SU-DHL-6 (cell line): ENCODE measurements at regions not wholly inside any gene's neighbourhood (a gene's known extent, or its start where the extent isn't known, plus 50 kb on each side); places are given as distances from the start of the nearest gene placed in this dataset.

Experiments
- H2AFZ ChIP-seq: fragments of 200-600 bp; sonication (generic); 2 replicates; pipeline ENCODE4 v1.6.1; 2014; ENCODE audit warnings: low read depth, mild to moderate bottlenecking, moderate library complexity, mixed read lengths, antibody characterized with exemption, low read length; ENCODE audit not compliant: severe bottlenecking
- H3F3A ChIP-seq: fragments of 200-600 bp; shearing (Covaris generic); 2 replicates; pipeline ENCODE4 v1.6.0; 2016; ENCODE audit warnings: antibody characterized with exemption, mild to moderate bottlenecking; ENCODE audit not compliant: insufficient read depth
- H3K27ac ChIP-seq: fragments of 200-600 bp; sonication (generic); 2 replicates; pipeline ENCODE4 v1.5.1; 2016; ENCODE audit warnings: low read depth, mild to moderate bottlenecking, low read length, moderate library complexity, mixed read lengths
- H3K27me3 ChIP-seq: fragments of 200-600 bp; sonication (generic), shearing (Covaris generic); 2 replicates; pipeline ENCODE4 v1.6.0; 2014; ENCODE audit warnings: mild to moderate bottlenecking, low read length
- H3K36me3 ChIP-seq: fragments of 200-600 bp; sonication (generic); 2 replicates; pipeline ENCODE4 v1.6.1; 2014; ENCODE audit warnings: mild to moderate bottlenecking, low read length, mixed read lengths
- H3K4me2 ChIP-seq: fragments of 300-600, 200-600 bp; shearing (Covaris generic), sonication (generic); 2 replicates; pipeline ENCODE4 v1.6.0; 2014; ENCODE audit warnings: low read length, low read depth, mild to moderate bottlenecking; ENCODE audit not compliant: poor library complexity, severe bottlenecking
- H3K4me3 ChIP-seq: fragments of 200-600 bp; sonication (generic); 2 replicates; pipeline ENCODE4 v1.5.1; 2014; ENCODE audit warnings: antibody characterized with exemption, low read length, mild to moderate bottlenecking, mixed read lengths; ENCODE audit not compliant: insufficient read depth, poor library complexity, severe bottlenecking
- H3K79me2 ChIP-seq: fragments of 200-600 bp; sonication (generic); 2 replicates; pipeline ENCODE4 v1.6.1; 2014; ENCODE audit warnings: mild to moderate bottlenecking, low read length, moderate library complexity; ENCODE audit not compliant: insufficient read depth
- H3K9ac ChIP-seq: fragments of 200-600 bp; sonication (generic); 2 replicates; pipeline ENCODE4 v1.7.0; 2014; ENCODE audit warnings: mild to moderate bottlenecking, low read length
- H3K9me2 ChIP-seq: fragments of 200-600 bp; sonication (generic); replicated peaks from 2 replicates; pipeline ENCODE4 v1.6.1; 2014; ENCODE audit warnings: low read length; ENCODE audit not compliant: insufficient read depth
- H3K9me3 ChIP-seq: fragments of 200-600 bp; sonication (generic); 2 replicates; pipeline ENCODE4 v1.6.1; 2014; ENCODE audit warnings: low read length, mixed read lengths; ENCODE audit not compliant: insufficient read depth
- H4K20me1 ChIP-seq: fragments of 200-600 bp; sonication (generic); 2 replicates; pipeline ENCODE4 v1.6.1; 2014; ENCODE audit warnings: low read depth, mild to moderate bottlenecking, antibody characterized with exemption, low read length, moderate library complexity, mixed read lengths
- CTCF ChIP-seq: fragments of 200-600 bp; sonication (generic); IDR thresholded peaks from one replicate; pipeline ENCODE4 v1.5.1; 2017; ENCODE audit warnings: antibody characterized with exemption, mild to moderate bottlenecking, low read length, moderate library complexity; ENCODE audit not compliant: insufficient read depth, poor library complexity, severe bottlenecking
- EZH2phosphoT487 ChIP-seq: fragments of 200-600 bp; sonication (generic), shearing (Covaris generic); conservative IDR thresholded peaks from 2 replicates; pipeline ENCODE4 v1.6.1; 2018; ENCODE audit warnings: mild to moderate bottlenecking, antibody characterized with exemption, low read length, moderate library complexity, mixed read lengths

- Histone ChIP-seq H3K27me3 (no peaks in the 10 kb centered on the region), H3K9me3 (no peaks in the 10 kb centered on the region), H3K9me2 (no peaks in the 10 kb centered on the region), H4K20me1 (no peaks in the 10 kb centered on the region), H3K27ac (no peak overlapping the region), H3K36me3 (no peaks in the 10 kb centered on the region), H3K79me2 (no peaks in the 10 kb centered on the region), H3K4me3 (no peak overlapping the region), H2AFZ (no peak overlapping the region), H3F3A (no peaks in the 10 kb centered on the region), H3K9ac (no peak overlapping the region), H3K4me2 (no peak overlapping the region)
- no peak for TF ChIP-seq CTCF
- TF ChIP-seq EZH2phosphoT487, result no peak
These were observed 263.3 kb downstream of the ICE1 start for GRCh38 chr5:5685737-5686136.

DNA sequence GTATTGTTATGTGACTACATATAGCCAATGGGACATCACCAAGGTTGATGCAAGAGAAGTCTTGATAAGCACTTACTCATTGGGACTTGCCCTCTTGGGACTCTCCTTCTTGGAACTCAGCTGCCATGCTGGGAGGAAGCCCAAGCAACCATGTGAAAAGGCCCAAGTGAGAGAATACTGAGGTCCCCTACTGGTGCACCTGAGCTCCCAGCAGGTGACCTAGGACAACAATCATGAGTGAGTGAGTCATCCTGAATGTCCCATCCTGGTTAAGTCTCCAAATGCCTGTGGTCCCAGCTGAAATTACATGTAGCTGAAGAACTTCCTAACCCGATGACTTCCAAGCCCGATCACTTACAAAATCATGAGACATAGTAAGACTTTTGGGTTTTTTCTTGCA is 260.7 kb downstream of the ICE1 start:
- H3K27ac ChIP-seq, result no peak overlapping the region
- no peaks in the 10 kb centered on the region for H4K20me1 ChIP-seq
- no peaks in the 10 kb centered on the region for H3K9me3 ChIP-seq
- no peak overlapping the region for H3K4me2 ChIP-seq
- H3K79me2 ChIP-seq, result no peaks in the 10 kb centered on the region
- H3F3A ChIP-seq, result no peaks in the 10 kb centered on the region
- H3K4me3 ChIP-seq, result no peak overlapping the region
- no peak overlapping the region for H3K9ac ChIP-seq
- H3K9me2 ChIP-seq, result no peaks in the 10 kb centered on the region
- no peaks in the 10 kb centered on the region for H3K27me3 ChIP-seq
- H3K36me3 ChIP-seq, result no peaks in the 10 kb centered on the region
- no peak for TF ChIP-seq CTCF
- no peak for TF ChIP-seq EZH2phosphoT487
- no peak overlapping the region for H2AFZ ChIP-seq

- Histone ChIP-seq H3K27ac (no peak overlapping the region), H3K9ac (no peak overlapping the region), H3K9me2 (no peaks in the 10 kb centered on the region), H3K27me3 (no peaks in the 10 kb centered on the region), H3K36me3 (no peaks in the 10 kb centered on the region), H3K79me2 (no peaks in the 10 kb centered on the region), H4K20me1 (no peaks in the 10 kb centered on the region), H3K9me3 (no peaks in the 10 kb centered on the region), H3K4me2 (no peak overlapping the region), H3F3A (no peaks in the 10 kb centered on the region), H2AFZ (no peak overlapping the region), H3K4me3 (no peak overlapping the region)
- TF ChIP-seq EZH2phosphoT487, result no peak
- no peak for TF ChIP-seq CTCF
These were observed 256.4 kb downstream of the ICE1 start for GRCh38 chr5:5678909-5679308.

DNA sequence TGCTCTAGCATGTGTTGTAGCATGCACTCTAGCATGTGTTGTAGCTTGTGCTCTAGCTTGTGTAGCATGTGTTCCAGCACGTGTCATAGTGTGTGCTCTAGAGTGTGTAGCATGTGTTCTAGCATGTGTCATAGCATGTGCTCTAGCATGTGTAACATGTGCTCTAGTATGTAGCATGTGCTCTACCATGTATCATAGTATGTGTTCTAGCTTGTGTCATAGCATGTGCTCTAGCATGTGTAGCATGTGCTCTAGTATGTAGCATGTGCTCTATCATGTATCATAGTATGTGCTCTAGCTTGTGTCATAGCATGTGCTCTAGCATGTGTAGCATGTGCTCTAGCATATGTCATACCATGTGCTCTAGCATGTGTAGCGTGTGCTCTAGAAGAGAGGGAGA is 255.3 kb downstream of the ICE1 start:
- Histone ChIP-seq H3K4me2 (no peak overlapping the region), H3K27me3 (no peaks in the 10 kb centered on the region), H3F3A (no peaks in the 10 kb centered on the region), H2AFZ (no peak overlapping the region), H3K27ac (no peak overlapping the region), H4K20me1 (no peaks in the 10 kb centered on the region), H3K9ac (no peak overlapping the region), H3K79me2 (no peaks in the 10 kb centered on the region), H3K9me3 (no peaks in the 10 kb centered on the region), H3K4me3 (no peak overlapping the region), H3K36me3 (no peaks in the 10 kb centered on the region), H3K9me2 (no peaks in the 10 kb centered on the region)
- TF ChIP-seq CTCF, result no peak
- TF ChIP-seq EZH2phosphoT487, result no peak
